ENCODE measurements at regions not wholly inside any gene's neighbourhood (a gene's known extent, or its start where the extent isn't known, plus 50 kb on each side); places are given as distances from the start of the nearest gene placed in this dataset.
A peak's percentile ranks its signal among the peaks of the same experiment; 100 is the strongest.

- Histone ChIP-seq H3K4me3 (ENCODE audit: low read length) (no peak overlapping the region), H4K20me1 (ENCODE audit: control insufficient read depth, insufficient read depth, low read depth, low read length) (no peaks in the 10 kb centered on the region), H3K9me3 (ENCODE audit: control insufficient read depth, insufficient read depth, low read length) (no peaks in the 10 kb centered on the region), H3K27ac (ENCODE audit: low read depth, low read length) (no peak overlapping the region), H3K4me1 (ENCODE audit: control insufficient read depth, low read length) (no peaks in the 10 kb centered on the region), H3K36me3 (ENCODE audit: control insufficient read depth, low read length) (no peaks in the 10 kb centered on the region), H3K27me3 (ENCODE audit: control insufficient read depth, low read length) (no peaks in the 10 kb centered on the region), H3K4me2 (ENCODE audit: low read length) (no peak overlapping the region), H3K9me2 (replicated peaks; ENCODE audit: control insufficient read depth, low read length) (no peaks in the 10 kb centered on the region), H3F3A (ENCODE audit: control insufficient read depth, insufficient read depth) (no peaks in the 10 kb centered on the region), H3K79me2 (ENCODE audit: control insufficient read depth, low read length) (no peaks in the 10 kb centered on the region)
- TF ChIP-seq EZH2phosphoT487 (IDR thresholded peaks at IDR 0.05; ENCODE audit: borderline replicate concordance, low read length) (no peak), CTCF (IDR thresholded peaks at IDR 0.05; ENCODE audit: low read depth, low read length, poor library complexity, severe bottlenecking) (no peak)
These were observed 219.5 kb downstream of the PTPRU start for GRCh38 chr1:29455781-29456180.

- H3K27me3 ChIP-seq (ENCODE audit: control insufficient read depth, low read length), result no peaks in the 10 kb centered on the region
These were observed 218.5 kb downstream of the PTPRU start for GRCh38 chr1:29454616-29455380.

GRCh38 chr1:29453502-29454240 is 217.3 kb downstream of the PTPRU start:
- H3K4me2 ChIP-seq (ENCODE audit: low read length), result no peak overlapping the region
- TF ChIP-seq EZH2phosphoT487 (IDR thresholded peaks at IDR 0.05; ENCODE audit: borderline replicate concordance, low read length) (no peak), CTCF (IDR thresholded peaks at IDR 0.05; ENCODE audit: low read depth, low read length, poor library complexity, severe bottlenecking) (peak; percentile 42)
- H3K36me3 ChIP-seq (ENCODE audit: control insufficient read depth, low read length), result no peaks in the 10 kb centered on the region
- no peaks in the 10 kb centered on the region for H3K9me2 ChIP-seq (replicated peaks; ENCODE audit: control insufficient read depth, low read length)
- no peak overlapping the region for H3K4me3 ChIP-seq (ENCODE audit: low read length)
- no peaks in the 10 kb centered on the region for H3F3A ChIP-seq (ENCODE audit: control insufficient read depth, insufficient read depth)
- H3K4me1 ChIP-seq (ENCODE audit: control insufficient read depth, low read length), result no peaks in the 10 kb centered on the region
- no peak overlapping the region for H3K27ac ChIP-seq (ENCODE audit: low read depth, low read length)
- H3K27me3 ChIP-seq (ENCODE audit: control insufficient read depth, low read length), result no peaks in the 10 kb centered on the region
- no peaks in the 10 kb centered on the region for H3K9me3 ChIP-seq (ENCODE audit: control insufficient read depth, insufficient read depth, low read length)
- no peaks in the 10 kb centered on the region for H3K79me2 ChIP-seq (ENCODE audit: control insufficient read depth, low read length)
- H4K20me1 ChIP-seq (ENCODE audit: control insufficient read depth, insufficient read depth, low read depth, low read length), result no peaks in the 10 kb centered on the region

More at GRCh38 chr1:29454616-29455380, 218.5 kb downstream of the PTPRU start:
- H3K9me2 ChIP-seq (replicated peaks; ENCODE audit: control insufficient read depth, low read length), result no peaks in the 10 kb centered on the region
- H3K79me2 ChIP-seq (ENCODE audit: control insufficient read depth, low read length), result no peaks in the 10 kb centered on the region
- H3K36me3 ChIP-seq (ENCODE audit: control insufficient read depth, low read length), result no peaks in the 10 kb centered on the region
- H4K20me1 ChIP-seq (ENCODE audit: control insufficient read depth, insufficient read depth, low read depth, low read length), result no peaks in the 10 kb centered on the region
- H3K4me3 ChIP-seq (ENCODE audit: low read length), result no peak overlapping the region
- TF ChIP-seq CTCF (IDR thresholded peaks at IDR 0.05; ENCODE audit: low read depth, low read length, poor library complexity, severe bottlenecking) (no peak), EZH2phosphoT487 (IDR thresholded peaks at IDR 0.05; ENCODE audit: borderline replicate concordance, low read length) (no peak)
- no peaks in the 10 kb centered on the region for H3K4me1 ChIP-seq (ENCODE audit: control insufficient read depth, low read length)
- no peak overlapping the region for H3K27ac ChIP-seq (ENCODE audit: low read depth, low read length)
- no peaks in the 10 kb centered on the region for H3F3A ChIP-seq (ENCODE audit: control insufficient read depth, insufficient read depth)
- no peaks in the 10 kb centered on the region for H3K9me3 ChIP-seq (ENCODE audit: control insufficient read depth, insufficient read depth, low read length)
- no peak overlapping the region for H3K4me2 ChIP-seq (ENCODE audit: low read length)
